GM12875 (cell line): ENCODE measurements at regions not wholly inside any gene's neighbourhood (a gene's known extent, or its start where the extent isn't known, plus 50 kb on each side); places are given as distances from the start of the nearest gene placed in this dataset.

Experiments
- H3K4me3 ChIP-seq: one replicate; pipeline ENCODE4 v1.5.1; 2011; ENCODE audit warnings: low read depth, low read length, control low read depth
- CTCF ChIP-seq: IDR thresholded peaks from 2 replicates; pipeline ENCODE4 v1.5.1; 2011; ENCODE audit warnings: low read depth, mild to moderate bottlenecking, control low read depth, inconsistent platforms, low read length, moderate library complexity, borderline replicate concordance; ENCODE audit not compliant: insufficient read depth

- no peak for TF ChIP-seq CTCF
- no peak overlapping the region for H3K4me3 ChIP-seq
Observed at GRCh38 chr3:4228295-4228694, 74.9 kb upstream of the SETMAR start.

GRCh38 chr3:4231041-4231440, 72.1 kb upstream of the SETMAR start:
- no peak for TF ChIP-seq CTCF
- H3K4me3 ChIP-seq = no peak overlapping the region

- TF ChIP-seq CTCF = no peak
- no peak overlapping the region for H3K4me3 ChIP-seq
Observed at GRCh38 chr3:4232798-4233197, 70.4 kb upstream of the SETMAR start.

- no peak overlapping the region for H3K4me3 ChIP-seq
- TF ChIP-seq CTCF = no peak
Observed at GRCh38 chr3:4233488-4233887, 69.7 kb upstream of the SETMAR start.

GRCh38 chr3:4234889-4235288, 68.3 kb upstream of the SETMAR start:
- H3K4me3 ChIP-seq = no peak overlapping the region
- no peak for TF ChIP-seq CTCF

GRCh38 chr3:4235690-4236089, 67.5 kb upstream of the SETMAR start:
- H3K4me3 ChIP-seq = no peak overlapping the region
- TF ChIP-seq CTCF = no peak

GRCh38 chr3:4241595-4242170, 61.5 kb upstream of the SETMAR start:
- TF ChIP-seq CTCF = no peak
- H3K4me3 ChIP-seq = no peak overlapping the region
